ENCODE measurements at regions not wholly inside any gene's neighbourhood (a gene's known extent, or its start where the extent isn't known, plus 50 kb on each side); places are given as distances from the start of the nearest gene placed in this dataset.

- TF ChIP-seq POLR2A (IDR thresholded peaks at IDR 0.05) (no peak), CTCF (IDR thresholded peaks at IDR 0.05) (no peak)
- Histone ChIP-seq H3K4me3 (peak overlapping the region; percentile 34 to 51), H3K27ac (peak overlapping the region in 1 of 2 donors; percentile 17), H3K4me1 (no peaks in the 10 kb centered on the region), H3K36me3 (ENCODE audit: low read depth, missing control alignments) (no peaks in the 10 kb centered on the region), H3K9me3 (no peaks in the 10 kb centered on the region), H3K27me3 (no peaks in the 10 kb centered on the region)
- peak; percentile 86 for DNase-seq
- intact Hi-C loops (cut with DNase I; ENCODE audit: low total_unique reads), result no loop called here
- WGBS, 2 donors, result 56 to 70% methylated on average over 32 of the region's 32 CpGs
Measured at GRCh38 chr21:38120984-38121855, 135.6 kb upstream of the KCNJ15 start.

- no peak for DNase-seq
- Histone ChIP-seq H3K27me3 (no peaks in the 10 kb centered on the region), H3K36me3 (ENCODE audit: low read depth, missing control alignments) (no peaks in the 10 kb centered on the region), H3K4me3 (peak overlapping the region; percentile 34 to 51), H3K9me3 (no peaks in the 10 kb centered on the region), H3K27ac (no peak overlapping the region), H3K4me1 (no peaks in the 10 kb centered on the region)
- TF ChIP-seq POLR2A (IDR thresholded peaks at IDR 0.05) (no peak), CTCF (IDR thresholded peaks at IDR 0.05) (no peak)
- WGBS, 2 donors, result 65 to 72% methylated on average over 7 of the region's 7 CpGs
- intact Hi-C loops (cut with DNase I; ENCODE audit: low total_unique reads), result no loop called here
Measured at GRCh38 chr21:38121888-38122720, 134.7 kb upstream of the KCNJ15 start.

GRCh38 chr21:38123626-38124025 lies 133.2 kb upstream of the KCNJ15 start:
- intact Hi-C loops (cut with DNase I; ENCODE audit: low total_unique reads), result no loop called here
- 82 to 94% methylated on average over 5 of the region's 5 CpGs for WGBS, 2 donors
- H3K27me3 ChIP-seq, result no peaks in the 10 kb centered on the region
- H3K9me3 ChIP-seq, result no peaks in the 10 kb centered on the region
- no peaks in the 10 kb centered on the region for H3K4me1 ChIP-seq
- no peak overlapping the region for H3K4me3 ChIP-seq
- TF ChIP-seq CTCF (IDR thresholded peaks at IDR 0.05) (no peak), POLR2A (IDR thresholded peaks at IDR 0.05) (no peak)
- no peaks in the 10 kb centered on the region for H3K36me3 ChIP-seq (ENCODE audit: low read depth, missing control alignments)
- no peak for DNase-seq
- H3K27ac ChIP-seq, result no peak overlapping the region

- Histone ChIP-seq H3K27me3 (no peaks in the 10 kb centered on the region), H3K27ac (no peak overlapping the region), H3K4me1 (no peaks in the 10 kb centered on the region), H3K36me3 (ENCODE audit: low read depth, missing control alignments) (no peaks in the 10 kb centered on the region), H3K4me3 (no peak overlapping the region), H3K9me3 (no peaks in the 10 kb centered on the region)
- peak; percentile 64 for DNase-seq
- TF ChIP-seq CTCF (IDR thresholded peaks at IDR 0.05) (peak in 2 of 3 experiments; percentile 24 to 49), POLR2A (IDR thresholded peaks at IDR 0.05) (no peak)
- intact Hi-C loops (cut with DNase I; ENCODE audit: low total_unique reads), result no loop called here
- 40 to 62% methylated on average over 8 of the region's 8 CpGs for WGBS, 2 donors
Measured at GRCh38 chr21:38126666-38127303, 130.0 kb upstream of the KCNJ15 start.
